ENCODE measurements at regions not wholly inside any gene's neighbourhood (a gene's known extent, or its start where the extent isn't known, plus 50 kb on each side); places are given as distances from the start of the nearest gene placed in this dataset.

GRCh38 chr14:101039031-101039754 lies 135.7 kb upstream of the RTL1 start:
- no peak for TF ChIP-seq EZH2 (IDR thresholded peaks at IDR 0.05; ENCODE audit: insufficient read depth, low read length)
- TF ChIP-seq, protein P1, sequence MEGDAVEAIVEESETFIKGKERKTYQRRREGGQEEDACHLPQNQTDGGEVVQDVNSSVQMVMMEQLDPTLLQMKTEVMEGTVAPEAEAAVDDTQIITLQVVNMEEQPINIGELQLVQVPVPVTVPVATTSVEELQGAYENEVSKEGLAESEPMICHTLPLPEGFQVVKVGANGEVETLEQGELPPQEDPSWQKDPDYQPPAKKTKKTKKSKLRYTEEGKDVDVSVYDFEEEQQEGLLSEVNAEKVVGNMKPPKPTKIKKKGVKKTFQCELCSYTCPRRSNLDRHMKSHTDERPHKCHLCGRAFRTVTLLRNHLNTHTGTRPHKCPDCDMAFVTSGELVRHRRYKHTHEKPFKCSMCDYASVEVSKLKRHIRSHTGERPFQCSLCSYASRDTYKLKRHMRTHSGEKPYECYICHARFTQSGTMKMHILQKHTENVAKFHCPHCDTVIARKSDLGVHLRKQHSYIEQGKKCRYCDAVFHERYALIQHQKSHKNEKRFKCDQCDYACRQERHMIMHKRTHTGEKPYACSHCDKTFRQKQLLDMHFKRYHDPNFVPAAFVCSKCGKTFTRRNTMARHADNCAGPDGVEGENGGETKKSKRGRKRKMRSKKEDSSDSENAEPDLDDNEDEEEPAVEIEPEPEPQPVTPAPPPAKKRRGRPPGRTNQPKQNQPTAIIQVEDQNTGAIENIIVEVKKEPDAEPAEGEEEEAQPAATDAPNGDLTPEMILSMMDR (IDR thresholded peaks at IDR 0.05; ENCODE audit: insufficient read depth, low read depth, low read length) = no peak

Data from astrocyte (in vitro differentiated cells and primary cell).